ENCODE measurements at regions not wholly inside any gene's neighbourhood (a gene's known extent, or its start where the extent isn't known, plus 50 kb on each side); places are given as distances from the start of the nearest gene placed in this dataset.

DNA sequence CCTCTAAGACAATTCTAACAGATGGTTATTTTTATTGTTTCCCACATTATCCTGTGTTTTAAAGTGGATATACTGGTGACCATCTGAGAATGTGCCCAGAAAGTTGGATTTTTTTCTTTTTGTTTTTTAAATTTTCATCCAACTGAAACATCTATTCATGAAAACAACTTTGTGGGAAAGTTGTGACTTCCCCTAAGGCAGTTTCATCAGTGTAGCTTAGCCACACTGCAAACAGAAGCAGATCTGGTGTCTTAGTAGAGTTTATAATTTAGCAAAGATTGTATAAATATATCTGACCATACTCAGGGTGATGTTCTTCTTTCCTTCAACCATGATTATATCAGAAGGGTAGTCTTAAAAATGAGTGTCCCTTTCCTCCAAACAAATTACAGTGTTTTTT lies 1241.3 kb downstream of the MAT2B start:
- no peak overlapping the region for H3K4me3 ChIP-seq (ENCODE audit: low read depth, low read length)
- no peak for DNase-seq (ENCODE audit: low read depth)
- TF ChIP-seq, protein P1, sequence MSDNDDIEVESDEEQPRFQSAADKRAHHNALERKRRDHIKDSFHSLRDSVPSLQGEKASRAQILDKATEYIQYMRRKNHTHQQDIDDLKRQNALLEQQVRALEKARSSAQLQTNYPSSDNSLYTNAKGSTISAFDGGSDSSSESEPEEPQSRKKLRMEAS (IDR thresholded peaks at IDR 0.05; ENCODE audit: low read depth, low read length), result no peak
- TF ChIP-seq POLR2A (IDR thresholded peaks at IDR 0.05; ENCODE audit: extremely low read depth, insufficient read length) (no peak), CTCF (IDR thresholded peaks at IDR 0.05; ENCODE audit: low read depth, low read length) (no peak), MYC (IDR thresholded peaks at IDR 0.05; ENCODE audit: low read depth, low read length) (no peak)

DNA sequence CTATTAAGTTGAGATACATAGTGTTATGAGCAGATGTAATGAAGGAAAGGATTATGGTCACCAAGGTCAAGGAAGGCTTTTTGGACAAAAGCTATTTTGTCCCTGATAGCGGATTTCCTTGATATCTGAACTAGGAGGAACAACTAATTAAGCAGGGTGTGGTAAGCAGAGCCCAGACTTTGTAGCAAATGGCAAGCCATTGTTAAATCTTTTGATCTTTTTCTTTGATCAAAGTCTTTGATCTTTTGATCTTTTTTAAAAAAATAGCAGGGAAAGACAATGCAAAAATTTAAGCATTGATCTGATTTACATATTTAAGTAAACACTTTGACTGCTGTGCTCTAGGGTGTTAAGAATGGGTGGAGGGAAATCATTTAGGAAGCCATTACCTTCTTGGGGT lies 1242.0 kb downstream of the MAT2B start:
- no peak overlapping the region for H3K4me3 ChIP-seq (ENCODE audit: low read depth, low read length)
- no peak for DNase-seq (ENCODE audit: low read depth)
- no peak for TF ChIP-seq MYC (IDR thresholded peaks at IDR 0.05; ENCODE audit: low read depth, low read length)

- TF ChIP-seq POLR2A (IDR thresholded peaks at IDR 0.05; ENCODE audit: extremely low read depth, insufficient read length) (no peak), MYC (IDR thresholded peaks at IDR 0.05; ENCODE audit: low read depth, low read length) (no peak), CTCF (IDR thresholded peaks at IDR 0.05; ENCODE audit: low read depth, low read length) (no peak)
- DNase-seq (ENCODE audit: low read depth), result no peak
- no peak overlapping the region for H3K4me3 ChIP-seq (ENCODE audit: low read depth, low read length)
These were observed 1243.4 kb downstream of the MAT2B start for GRCh38 chr5:164748861-164749260.

- DNase-seq (ENCODE audit: low read depth), result no peak
- TF ChIP-seq, protein P1 (IDR thresholded peaks at IDR 0.05; ENCODE audit: low read depth, low read length), result no peak
- TF ChIP-seq MYC (IDR thresholded peaks at IDR 0.05; ENCODE audit: low read depth, low read length), result no peak
- no peak for TF ChIP-seq CTCF (IDR thresholded peaks at IDR 0.05; ENCODE audit: low read depth, low read length)
- no peak for TF ChIP-seq POLR2A (IDR thresholded peaks at IDR 0.05; ENCODE audit: extremely low read depth, insufficient read length)
- no peak overlapping the region for H3K4me3 ChIP-seq (ENCODE audit: low read depth, low read length)
These were observed 1248.0 kb downstream of the MAT2B start for GRCh38 chr5:164753434-164753833.

DNA sequence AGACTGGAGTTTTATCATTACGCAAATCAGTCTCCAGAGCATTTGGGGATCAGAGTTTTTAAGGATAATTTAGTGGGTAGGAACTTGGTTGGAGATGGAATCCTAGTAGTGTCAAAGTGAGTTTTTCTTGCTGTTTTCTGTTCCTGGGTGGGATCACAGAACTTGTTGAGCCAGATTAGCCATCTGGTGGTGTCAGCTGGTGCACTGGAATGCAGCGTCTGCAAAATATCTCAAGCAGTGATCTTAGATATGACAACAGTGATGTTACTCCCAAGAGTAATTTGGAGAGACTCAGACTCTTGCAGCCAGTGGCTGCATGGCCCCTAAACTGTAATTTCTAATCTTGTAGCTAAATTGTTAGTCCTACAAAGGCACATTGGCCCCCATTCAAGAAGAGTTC lies 1257.8 kb downstream of the MAT2B start:
- TF ChIP-seq POLR2A (IDR thresholded peaks at IDR 0.05; ENCODE audit: extremely low read depth, insufficient read length) (no peak), CTCF (IDR thresholded peaks at IDR 0.05; ENCODE audit: low read depth, low read length) (no peak), MYC (IDR thresholded peaks at IDR 0.05; ENCODE audit: low read depth, low read length) (no peak)
- TF ChIP-seq, protein P1 (IDR thresholded peaks at IDR 0.05; ENCODE audit: low read depth, low read length), result no peak
- DNase-seq (ENCODE audit: low read depth), result no peak
- H3K4me3 ChIP-seq (ENCODE audit: low read depth, low read length), result no peak overlapping the region

DNA sequence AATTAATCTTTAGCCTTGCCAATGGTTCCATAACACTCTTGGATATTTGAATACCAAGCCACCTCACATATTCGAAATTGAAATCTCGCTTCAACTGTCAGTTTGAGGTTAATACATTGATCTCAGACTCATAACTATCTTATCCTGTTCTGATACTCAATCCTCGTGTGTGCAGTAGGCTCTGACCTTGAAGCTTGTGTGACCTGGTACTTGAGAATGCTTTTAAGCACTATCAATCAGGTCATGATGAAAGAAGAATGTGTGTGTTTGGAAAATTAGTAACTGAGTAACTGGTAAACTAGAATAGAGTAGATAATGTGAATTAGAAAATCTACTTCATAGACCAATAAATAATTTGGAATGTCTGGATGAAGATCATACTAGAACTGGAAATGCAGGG lies 1266.7 kb downstream of the MAT2B start:
- H3K4me3 ChIP-seq (ENCODE audit: low read depth, low read length), result no peak overlapping the region
- TF ChIP-seq, protein P1 (IDR thresholded peaks at IDR 0.05; ENCODE audit: low read depth, low read length), result no peak
- no peak for TF ChIP-seq MYC (IDR thresholded peaks at IDR 0.05; ENCODE audit: low read depth, low read length)
- TF ChIP-seq POLR2A (IDR thresholded peaks at IDR 0.05; ENCODE audit: extremely low read depth, insufficient read length), result no peak
- no peak for TF ChIP-seq CTCF (IDR thresholded peaks at IDR 0.05; ENCODE audit: low read depth, low read length)
- no peak for DNase-seq (ENCODE audit: low read depth)

All from NB4 (cell line).